A204.1 (cell line): ENCODE measurements at regions not wholly inside any gene's neighbourhood (a gene's known extent, or its start where the extent isn't known, plus 50 kb on each side); places are given as distances from the start of the nearest gene placed in this dataset.

Experiments used
- FAIRE-seq: peaks from 2 replicates; lab custom pipeline; 2012; peaks lifted over from hg19 to GRCh38; lab: Jason Lieb, UNC

GRCh38 chr2:129224486-129224885 lies 755.0 kb upstream of the RAB6C start:
- no peak for FAIRE-seq

GRCh38 chr2:129229196-129229595 lies 750.3 kb upstream of the RAB6C start:
- no peak for FAIRE-seq

DNA sequence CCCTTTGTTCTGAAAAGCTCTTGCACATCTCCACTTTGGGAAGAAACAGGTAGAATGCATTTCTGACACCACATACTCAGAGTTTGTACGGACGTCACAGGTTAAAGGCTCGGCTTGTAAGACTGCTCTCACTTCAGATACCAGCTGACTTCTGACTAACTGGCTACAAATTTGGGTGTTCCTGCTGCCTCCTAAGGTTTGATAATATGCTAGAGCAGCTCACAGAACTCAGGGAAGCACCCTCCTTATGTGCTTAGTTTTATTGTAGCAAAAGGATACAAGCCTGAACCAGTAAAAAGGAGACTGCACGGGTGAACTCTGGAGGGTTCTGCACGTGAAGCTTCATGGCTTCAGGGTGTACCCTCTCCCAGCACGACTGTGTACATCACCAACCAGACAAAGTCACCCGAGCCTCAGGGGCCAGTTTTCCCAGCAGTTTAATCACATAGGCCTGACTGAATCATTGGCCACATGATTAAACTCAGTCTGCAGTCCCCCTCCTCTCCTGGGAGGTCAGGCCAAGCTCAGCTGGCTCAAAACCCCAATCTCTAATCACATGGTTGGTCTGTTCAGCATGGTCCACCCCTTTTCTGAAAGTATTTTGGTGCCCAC lies 749.5 kb upstream of the RAB6C start:
- no peak for FAIRE-seq

GRCh38 chr2:129231924-129232323 lies 747.5 kb upstream of the RAB6C start:
- FAIRE-seq = no peak

DNA sequence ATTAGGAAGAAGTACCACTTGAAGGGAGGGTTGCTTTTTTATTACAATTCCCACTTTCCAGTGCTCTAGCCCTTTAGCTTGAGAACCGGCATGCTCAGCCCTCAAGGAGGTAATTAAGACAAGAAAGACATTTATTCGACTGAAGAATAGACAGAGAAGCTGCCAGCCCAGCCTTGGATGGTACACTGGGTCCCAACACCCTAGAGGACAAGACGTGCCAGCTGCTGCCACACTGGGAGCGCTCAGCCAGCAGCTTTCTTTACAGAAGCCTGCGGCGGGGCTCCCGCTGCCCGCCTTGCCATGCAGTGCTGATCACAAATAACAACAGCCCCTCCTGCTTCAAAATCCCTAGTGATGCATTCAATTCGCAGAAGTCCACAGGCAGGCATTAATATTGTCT lies 746.3 kb upstream of the RAB6C start:
- FAIRE-seq = no peak

GRCh38 chr2:129233751-129234406 lies 745.6 kb upstream of the RAB6C start:
- FAIRE-seq = no peak

GRCh38 chr2:129236601-129237000 lies 742.9 kb upstream of the RAB6C start:
- FAIRE-seq = no peak

GRCh38 chr2:129237966-129238725 lies 741.3 kb upstream of the RAB6C start:
- no peak for FAIRE-seq

- FAIRE-seq = no peak
Measured at GRCh38 chr2:129239141-129239540, 740.3 kb upstream of the RAB6C start.

- no peak for FAIRE-seq
Measured at GRCh38 chr2:129240061-129240460, 739.4 kb upstream of the RAB6C start.

DNA sequence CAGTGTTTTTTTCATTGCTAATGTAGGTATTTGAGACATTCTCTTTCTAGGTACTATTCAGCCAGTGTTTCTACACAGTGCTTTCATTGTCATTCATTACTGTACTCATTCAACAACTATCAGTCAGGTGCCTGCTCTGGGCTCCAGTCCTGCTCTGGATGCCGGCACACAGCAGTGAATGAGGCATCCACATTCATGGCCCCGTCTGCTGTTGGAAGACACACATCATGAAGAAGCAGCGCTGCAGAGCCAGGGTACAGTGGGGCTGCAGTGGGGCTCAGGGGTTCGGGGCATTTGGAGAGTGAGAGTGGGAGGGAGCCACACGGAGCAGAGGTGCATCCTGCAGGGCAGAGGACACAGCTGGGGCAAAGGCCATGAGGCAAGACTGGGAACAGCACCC lies 737.2 kb upstream of the RAB6C start:
- no peak for FAIRE-seq

DNA sequence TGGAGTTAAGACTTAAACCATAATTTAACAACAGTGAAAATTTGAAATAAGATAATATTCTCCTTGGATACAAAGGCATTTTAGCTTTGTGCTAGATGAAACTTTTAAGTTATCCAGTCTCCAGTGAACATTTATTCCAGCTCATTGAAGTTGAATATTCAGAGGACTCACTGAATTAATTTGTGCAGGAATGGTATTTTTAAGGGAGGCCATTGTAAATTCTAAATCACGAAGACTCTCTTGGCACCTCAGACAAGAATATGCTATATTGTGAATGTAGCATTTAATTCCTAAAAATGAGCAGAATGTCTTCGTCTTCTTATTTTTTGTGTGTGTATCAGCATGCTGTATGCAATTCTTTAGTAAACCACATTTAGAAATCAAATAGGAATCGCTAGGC lies 731.7 kb upstream of the RAB6C start:
- no peak for FAIRE-seq

DNA sequence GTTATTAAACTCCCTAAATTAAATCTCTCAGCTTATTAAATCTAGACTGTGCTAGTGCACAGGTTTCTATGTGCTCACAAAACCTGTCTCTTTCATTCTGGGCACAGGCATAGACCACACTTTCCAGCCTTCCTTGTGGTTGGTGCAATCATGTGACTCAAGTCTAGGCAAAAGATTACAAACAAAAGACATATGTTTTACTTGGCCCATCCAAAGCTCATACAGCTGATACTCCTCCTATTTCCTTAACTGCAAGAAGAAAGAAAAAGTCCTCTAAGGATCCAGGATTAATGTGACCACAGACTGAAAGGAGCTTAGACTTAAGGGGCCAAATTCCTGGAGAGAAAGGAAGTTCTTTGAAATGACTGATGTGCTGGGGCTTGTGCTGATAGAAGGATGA lies 731.3 kb upstream of the RAB6C start:
- FAIRE-seq = no peak

- FAIRE-seq = no peak
Measured at GRCh38 chr2:129252781-129253460, 726.5 kb upstream of the RAB6C start.

DNA sequence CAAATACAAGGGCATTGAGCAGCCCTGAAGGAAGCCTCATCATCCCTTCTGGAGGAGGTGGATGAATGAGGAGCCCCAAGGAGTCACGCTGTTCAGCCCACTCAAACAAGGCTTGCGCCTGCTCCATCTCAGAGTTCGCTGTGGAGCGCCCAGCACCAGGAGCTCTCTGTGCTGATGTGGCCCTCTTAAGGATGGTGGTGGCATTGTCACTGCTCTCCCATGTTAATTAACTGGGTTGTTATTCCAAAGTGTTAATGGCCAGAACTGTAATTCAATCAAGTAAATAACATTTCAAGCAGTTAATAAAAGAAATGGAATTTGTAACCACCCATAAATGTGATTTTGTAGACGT lies 726.0 kb upstream of the RAB6C start:
- no peak for FAIRE-seq

GRCh38 chr2:129254718-129255117 lies 724.7 kb upstream of the RAB6C start:
- FAIRE-seq = no peak

DNA sequence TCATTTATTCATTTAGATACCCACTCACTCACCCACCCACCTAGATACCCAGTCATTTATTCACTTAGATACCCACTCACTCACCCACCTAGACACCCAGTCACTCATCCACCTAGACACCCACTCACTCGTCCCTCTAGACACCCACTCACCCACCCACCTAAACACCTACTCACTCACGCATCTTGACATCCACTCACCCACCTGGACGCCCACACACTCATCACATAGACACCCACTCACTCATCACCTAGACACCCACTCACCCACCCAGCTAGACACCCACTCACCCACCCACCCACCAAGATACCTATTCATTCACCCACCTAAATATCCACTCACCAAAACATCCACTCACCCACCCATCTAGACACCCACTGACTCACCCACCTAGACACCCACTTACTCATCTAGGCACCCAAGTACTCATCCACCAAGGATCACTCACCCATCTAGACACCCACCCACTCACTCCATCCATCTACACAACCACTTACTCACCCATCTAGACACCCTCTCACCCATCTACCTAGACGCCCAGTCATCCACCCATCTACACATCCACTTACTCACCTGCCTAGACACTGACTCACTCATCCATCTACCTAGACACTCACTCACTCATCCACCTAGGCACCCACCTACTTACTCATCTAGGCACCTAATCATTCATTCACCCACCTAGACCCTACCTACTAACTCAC lies 723.7 kb upstream of the RAB6C start:
- no peak for FAIRE-seq

- no peak for FAIRE-seq
Measured at GRCh38 chr2:129256642-129257041, 722.8 kb upstream of the RAB6C start.

DNA sequence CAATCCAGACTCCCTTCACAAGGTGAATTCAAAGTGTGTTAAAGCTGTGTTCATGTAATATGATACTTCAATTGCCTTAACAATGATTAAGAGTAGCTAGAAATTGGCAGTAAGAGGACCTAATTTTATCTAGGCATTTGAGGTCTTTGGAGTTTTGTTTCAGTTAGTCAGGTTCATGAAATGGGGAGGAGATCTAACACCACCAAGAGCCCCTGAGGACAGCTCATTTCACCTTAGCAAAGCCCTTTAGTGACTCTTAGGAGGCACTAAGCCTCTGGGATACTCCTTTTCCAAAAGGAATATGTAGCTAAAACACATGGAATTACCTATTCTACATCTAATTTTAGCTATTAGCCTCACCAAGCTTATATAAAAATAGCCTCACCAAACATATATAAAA lies 716.5 kb upstream of the RAB6C start:
- FAIRE-seq = no peak

GRCh38 chr2:129263939-129264338 lies 715.5 kb upstream of the RAB6C start:
- FAIRE-seq = no peak

DNA sequence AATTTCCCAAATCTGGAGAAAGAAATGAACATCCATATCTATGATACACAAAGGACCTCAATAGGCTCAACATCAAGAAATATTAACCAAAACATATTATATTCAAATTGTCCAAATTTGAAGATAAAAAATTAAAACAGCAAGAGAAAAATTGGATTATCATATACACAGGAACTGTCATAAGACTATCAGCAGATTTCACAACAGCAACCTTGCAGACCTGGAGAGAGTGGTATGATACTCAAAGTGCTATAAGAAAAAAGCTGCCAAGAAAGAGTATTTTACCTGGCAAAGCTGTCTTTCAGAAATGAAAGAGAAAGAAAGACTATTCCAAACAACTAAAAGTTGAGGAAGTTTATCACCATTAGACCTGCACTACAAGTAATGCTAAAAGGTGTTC lies 711.9 kb upstream of the RAB6C start:
- FAIRE-seq = no peak

DNA sequence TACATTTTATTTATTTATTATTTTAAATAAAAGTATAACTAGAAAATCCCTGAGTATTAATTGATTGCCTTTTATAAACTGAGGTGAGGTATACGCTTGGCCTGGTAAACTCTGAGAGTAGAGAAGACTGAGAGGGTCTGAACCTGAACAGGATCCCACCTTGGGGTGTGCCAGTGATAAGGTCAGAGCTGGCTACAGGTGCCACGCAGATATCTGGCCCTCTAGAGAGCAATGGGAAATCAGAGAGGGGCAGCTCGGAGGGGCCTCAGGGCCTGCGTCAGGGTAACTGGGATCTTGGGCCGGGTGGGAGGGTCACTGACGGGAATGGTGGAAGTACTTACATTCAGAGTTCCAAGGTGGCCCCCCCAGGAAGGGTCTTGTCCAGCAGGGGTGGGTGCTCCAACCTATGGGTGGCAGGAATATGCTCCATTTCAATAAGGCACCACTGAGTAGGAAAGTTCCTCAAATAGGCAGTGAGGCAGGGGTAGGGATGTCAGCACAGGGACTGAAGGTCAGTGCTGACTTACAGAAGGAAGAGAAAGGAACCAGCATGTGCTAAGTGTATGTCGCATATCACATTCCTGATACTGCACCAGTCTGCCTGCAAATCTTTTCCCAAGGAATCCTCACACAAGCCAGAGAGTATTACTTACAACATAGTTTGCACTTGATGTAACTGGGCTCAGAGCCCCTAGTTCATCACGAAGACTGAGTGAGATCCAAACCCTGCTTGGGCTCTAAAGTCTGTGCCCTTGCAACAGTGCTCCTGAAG lies 706.0 kb upstream of the RAB6C start:
- FAIRE-seq = no peak
